ENCODE measurements at regions not wholly inside any gene's neighbourhood (a gene's known extent, or its start where the extent isn't known, plus 50 kb on each side); places are given as distances from the start of the nearest gene placed in this dataset.
A peak's percentile ranks its signal among the peaks of the same experiment; 100 is the strongest.

DNA sequence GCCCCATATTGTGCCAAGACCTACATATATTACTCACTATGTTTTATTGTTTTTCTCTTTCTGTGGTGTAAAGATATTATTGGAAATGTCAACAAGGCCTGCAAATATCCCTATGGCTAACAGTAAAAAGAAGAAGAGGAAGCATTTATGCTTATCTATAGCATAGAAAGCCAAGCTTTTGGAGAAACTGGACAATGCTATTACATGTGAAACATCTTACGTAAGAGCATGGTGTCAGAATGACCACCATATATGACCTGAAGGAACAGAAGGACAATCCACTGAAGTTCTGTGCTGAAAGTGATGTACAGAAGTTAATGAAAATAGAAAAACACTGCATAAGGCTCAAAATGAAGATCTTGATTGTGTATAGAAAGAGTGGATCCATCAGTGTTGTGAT, 145.2 kb downstream of the KCTD12 start:
- TF ChIP-seq PAX5 (IDR thresholded peaks at IDR 0.05; ENCODE audit: insufficient read depth, low read length, severe bottlenecking) (no peak), POLR2AphosphoS5 (IDR thresholded peaks at IDR 0.05; ENCODE audit: low read depth, low read length) (no peak), POLR2A (IDR thresholded peaks at IDR 0.05; ENCODE audit: low read depth, low read length) (no peak), TAF1 (IDR thresholded peaks at IDR 0.05; ENCODE audit: low read depth, low read length) (no peak), SPI1 (IDR thresholded peaks at IDR 0.05; ENCODE audit: low read depth, low read length) (no peak), POU2F2 (IDR thresholded peaks at IDR 0.05; ENCODE audit: low read depth, low read length) (no peak)
- no peak for DNase-seq (ENCODE audit: insufficient read length, low spot score)
- no peak for FAIRE-seq

DNA sequence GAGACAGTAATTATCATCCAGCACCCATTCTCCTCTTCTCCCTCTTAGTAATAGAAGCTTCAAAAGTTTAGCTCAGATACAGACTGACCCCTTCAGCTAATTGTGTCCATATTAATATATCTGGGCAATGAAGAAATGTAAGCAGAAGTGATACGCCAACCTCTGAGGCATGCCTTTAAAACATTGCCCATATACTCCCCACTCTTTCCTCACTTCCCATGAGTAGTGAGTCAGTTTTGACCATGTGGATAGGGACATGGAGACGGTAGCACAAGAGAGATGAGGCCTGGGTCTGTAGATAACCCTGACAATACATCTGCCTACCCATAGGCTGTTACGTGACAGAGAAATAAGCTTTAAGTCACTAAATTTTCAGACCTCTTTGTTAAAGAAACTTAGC, 147.6 kb downstream of the KCTD12 start:
- no peak for TF ChIP-seq POLR2A (IDR thresholded peaks at IDR 0.05; ENCODE audit: low read depth, low read length)
- TF ChIP-seq SPI1 (IDR thresholded peaks at IDR 0.05; ENCODE audit: low read depth, low read length), result no peak
- TF ChIP-seq POU2F2 (IDR thresholded peaks at IDR 0.05; ENCODE audit: low read depth, low read length), result no peak
- FAIRE-seq (no peak), DNase-seq (ENCODE audit: insufficient read length, low spot score) (no peak)

DNA sequence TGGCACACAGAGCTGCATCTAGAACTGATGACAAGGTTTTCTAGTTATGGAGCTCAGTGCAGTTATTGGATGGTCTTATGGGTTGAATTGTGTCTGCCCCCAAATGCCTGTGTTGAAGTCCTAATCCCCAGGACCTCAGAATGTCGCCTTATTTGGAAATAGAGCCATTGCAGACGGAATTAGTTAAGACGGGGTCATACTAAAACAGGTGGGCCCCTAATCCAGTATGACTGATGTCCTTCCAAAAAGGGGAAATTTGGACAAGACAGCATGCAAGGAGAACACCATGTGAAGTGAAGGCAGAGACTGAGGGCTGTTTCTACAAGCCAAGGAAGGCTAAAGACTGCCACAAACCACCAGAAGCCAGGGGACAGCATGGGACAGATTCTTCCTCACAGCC, 148.7 kb downstream of the KCTD12 start:
- FAIRE-seq, result no peak
- DNase-seq (ENCODE audit: insufficient read length, low spot score), result no peak
- no peak for TF ChIP-seq POLR2AphosphoS5 (IDR thresholded peaks at IDR 0.05; ENCODE audit: low read depth, low read length)
- TF ChIP-seq PAX5 (IDR thresholded peaks at IDR 0.05; ENCODE audit: insufficient read depth, low read length, severe bottlenecking), result no peak
- no peak for TF ChIP-seq TAF1 (IDR thresholded peaks at IDR 0.05; ENCODE audit: low read depth, low read length)
- no peak for TF ChIP-seq POLR2A (IDR thresholded peaks at IDR 0.05; ENCODE audit: low read depth, low read length)
- TF ChIP-seq SPI1 (IDR thresholded peaks at IDR 0.05; ENCODE audit: low read depth, low read length), result no peak
- no peak for TF ChIP-seq POU2F2 (IDR thresholded peaks at IDR 0.05; ENCODE audit: low read depth, low read length)

DNA sequence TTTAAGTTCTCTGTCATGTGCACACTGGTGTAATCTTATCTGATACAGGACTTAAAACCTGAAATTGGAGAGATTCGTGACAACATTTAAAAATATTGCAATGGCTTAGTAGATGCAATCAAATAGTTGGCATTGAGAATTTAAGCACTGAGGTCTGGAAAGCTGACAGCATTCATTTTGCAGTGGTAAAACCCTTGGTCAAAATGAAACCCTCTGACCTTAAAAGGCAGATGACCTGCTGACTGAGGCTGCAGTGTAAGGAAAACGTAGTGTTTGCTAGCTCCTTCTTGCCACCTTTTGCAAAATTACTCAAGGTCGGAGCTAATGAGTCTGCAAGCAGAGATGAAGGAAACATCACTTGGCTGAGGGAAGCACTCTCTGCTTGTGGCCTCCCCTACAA, 150.6 kb downstream of the KCTD12 start:
- DNase-seq (ENCODE audit: insufficient read length, low spot score) (no peak), FAIRE-seq (peak; percentile 83)
- TF ChIP-seq POLR2A (IDR thresholded peaks at IDR 0.05; ENCODE audit: low read depth, low read length) (no peak), PAX5 (IDR thresholded peaks at IDR 0.05; ENCODE audit: insufficient read depth, low read length, severe bottlenecking) (no peak), POU2F2 (IDR thresholded peaks at IDR 0.05; ENCODE audit: low read depth, low read length) (no peak), SPI1 (IDR thresholded peaks at IDR 0.05; ENCODE audit: low read depth, low read length) (no peak)

DNA sequence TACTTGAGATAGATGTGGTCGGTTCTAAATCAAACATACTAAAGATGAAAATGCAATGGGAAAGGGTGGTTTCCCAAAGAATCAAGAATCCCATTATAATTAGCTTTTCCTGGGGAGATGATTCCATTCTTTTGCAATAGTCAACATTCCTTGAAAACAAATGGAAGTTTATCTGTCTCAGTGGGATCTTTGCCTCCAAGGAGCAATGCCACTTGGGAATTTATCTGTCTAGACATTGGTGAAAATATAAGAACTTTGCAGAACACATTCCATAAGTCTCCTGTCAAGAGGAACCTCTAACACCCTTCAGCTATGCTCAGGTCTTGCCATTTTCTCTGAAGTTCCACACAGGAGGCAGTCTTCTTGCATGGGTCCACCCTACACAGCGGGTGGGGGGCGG, 152.5 kb downstream of the KCTD12 start:
- FAIRE-seq (no peak), DNase-seq (ENCODE audit: insufficient read length, low spot score) (no peak)
- TF ChIP-seq POLR2AphosphoS5 (IDR thresholded peaks at IDR 0.05; ENCODE audit: low read depth, low read length) (no peak), TAF1 (IDR thresholded peaks at IDR 0.05; ENCODE audit: low read depth, low read length) (no peak), POU2F2 (IDR thresholded peaks at IDR 0.05; ENCODE audit: low read depth, low read length) (no peak), PAX5 (IDR thresholded peaks at IDR 0.05; ENCODE audit: insufficient read depth, low read length, severe bottlenecking) (no peak), POLR2A (IDR thresholded peaks at IDR 0.05; ENCODE audit: low read depth, low read length) (no peak), SPI1 (IDR thresholded peaks at IDR 0.05; ENCODE audit: low read depth, low read length) (no peak)

DNA sequence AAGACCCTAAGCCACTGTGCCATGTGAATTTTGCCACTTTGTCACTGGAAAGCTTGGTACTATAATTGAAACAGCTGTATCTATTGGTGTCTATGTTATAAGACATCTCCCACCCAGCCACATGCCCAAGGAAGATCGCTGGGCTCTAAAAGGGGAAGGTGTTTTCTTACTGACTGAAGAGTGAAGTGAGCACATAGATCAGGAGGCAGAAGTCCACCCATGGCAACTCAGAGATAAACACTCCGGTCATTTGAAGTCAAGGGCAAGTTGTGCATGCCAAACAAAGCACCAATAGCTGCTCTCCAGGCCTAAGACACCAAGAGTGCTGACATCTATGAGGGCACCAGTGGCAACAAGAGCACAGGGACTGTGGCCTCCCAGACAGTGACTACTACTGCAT, 153.8 kb downstream of the KCTD12 start:
- DNase-seq (ENCODE audit: insufficient read length, low spot score) (no peak), FAIRE-seq (no peak)
- TF ChIP-seq POLR2A (IDR thresholded peaks at IDR 0.05; ENCODE audit: low read depth, low read length), result no peak
- TF ChIP-seq POLR2AphosphoS5 (IDR thresholded peaks at IDR 0.05; ENCODE audit: low read depth, low read length), result no peak
- no peak for TF ChIP-seq TAF1 (IDR thresholded peaks at IDR 0.05; ENCODE audit: low read depth, low read length)
- TF ChIP-seq SPI1 (IDR thresholded peaks at IDR 0.05; ENCODE audit: low read depth, low read length), result no peak
- no peak for TF ChIP-seq PAX5 (IDR thresholded peaks at IDR 0.05; ENCODE audit: insufficient read depth, low read length, severe bottlenecking)
- no peak for TF ChIP-seq POU2F2 (IDR thresholded peaks at IDR 0.05; ENCODE audit: low read depth, low read length)

DNA sequence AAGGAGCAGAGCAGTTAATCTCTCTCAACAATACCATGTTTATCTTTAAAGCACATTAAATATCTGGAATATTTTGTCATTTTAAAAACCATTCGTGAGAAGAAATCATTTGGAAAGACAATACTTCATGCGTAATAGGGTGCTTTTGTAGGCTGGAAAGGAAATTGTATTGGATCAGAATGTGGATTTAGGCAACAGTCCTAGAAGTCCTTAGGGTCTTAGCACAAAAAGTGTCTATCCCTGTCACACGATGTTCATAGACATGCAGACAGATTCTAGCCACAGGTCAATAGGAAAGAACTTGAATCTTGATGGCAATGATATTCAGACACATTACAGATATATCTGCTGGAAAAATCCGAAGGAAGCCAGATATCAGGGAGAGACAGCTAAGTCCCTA, 156.0 kb downstream of the KCTD12 start:
- FAIRE-seq, result no peak
- DNase-seq (ENCODE audit: insufficient read length, low spot score), result no peak

DNA sequence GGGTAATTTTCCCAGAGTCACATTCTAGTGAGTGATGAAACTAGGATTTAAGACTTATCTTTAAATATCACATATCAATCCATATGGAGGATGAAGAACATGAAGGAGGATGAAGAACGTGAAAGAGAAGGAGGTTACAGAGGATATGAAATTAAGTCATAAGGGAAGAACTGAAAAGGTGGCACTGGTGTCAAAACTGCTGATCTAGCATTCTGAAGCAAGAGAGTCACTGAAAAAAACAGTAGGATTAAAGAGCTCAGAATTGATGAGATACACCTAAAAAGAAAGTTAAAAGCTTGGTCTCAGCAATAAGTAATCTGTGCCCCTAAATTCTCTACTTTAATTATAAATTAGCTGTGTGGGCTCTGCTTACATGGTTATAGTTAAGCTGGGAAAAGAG, 156.5 kb downstream of the KCTD12 start:
- TF ChIP-seq POLR2AphosphoS5 (IDR thresholded peaks at IDR 0.05; ENCODE audit: low read depth, low read length) (no peak), SPI1 (IDR thresholded peaks at IDR 0.05; ENCODE audit: low read depth, low read length) (no peak), POU2F2 (IDR thresholded peaks at IDR 0.05; ENCODE audit: low read depth, low read length) (no peak)
- no peak for FAIRE-seq

More for the DNA sequence above, 156.0 kb downstream of the KCTD12 start:
- TF ChIP-seq SPI1 (IDR thresholded peaks at IDR 0.05; ENCODE audit: low read depth, low read length), result no peak
- TF ChIP-seq POLR2AphosphoS5 (IDR thresholded peaks at IDR 0.05; ENCODE audit: low read depth, low read length), result no peak
- no peak for TF ChIP-seq POU2F2 (IDR thresholded peaks at IDR 0.05; ENCODE audit: low read depth, low read length)
- TF ChIP-seq TAF1 (IDR thresholded peaks at IDR 0.05; ENCODE audit: low read depth, low read length), result no peak
- TF ChIP-seq POLR2A (IDR thresholded peaks at IDR 0.05; ENCODE audit: low read depth, low read length), result no peak
- TF ChIP-seq PAX5 (IDR thresholded peaks at IDR 0.05; ENCODE audit: insufficient read depth, low read length, severe bottlenecking), result no peak

DNA sequence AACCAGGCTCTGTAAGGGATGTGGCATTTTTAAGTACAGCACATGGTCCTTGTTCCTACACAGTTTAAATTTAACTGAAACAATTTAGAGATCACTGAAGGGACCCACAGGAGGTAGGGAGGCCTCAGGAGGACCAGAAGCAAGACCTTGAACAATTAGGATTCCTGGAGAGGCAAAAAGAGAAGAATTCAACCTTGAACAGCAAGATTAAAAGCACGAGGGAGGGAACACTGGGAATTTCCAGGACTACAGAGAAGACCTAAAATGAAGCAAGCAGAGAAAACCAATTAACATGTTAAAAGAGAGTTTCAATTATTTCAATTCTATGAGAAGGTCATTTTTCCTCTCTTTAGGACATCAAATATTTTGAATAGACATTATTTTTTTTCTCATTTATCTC, 160.3 kb downstream of the KCTD12 start:
- no peak for DNase-seq (ENCODE audit: insufficient read length, low spot score)
- FAIRE-seq, result no peak
- TF ChIP-seq TAF1 (IDR thresholded peaks at IDR 0.05; ENCODE audit: low read depth, low read length), result no peak
- no peak for TF ChIP-seq POLR2A (IDR thresholded peaks at IDR 0.05; ENCODE audit: low read depth, low read length)
- TF ChIP-seq POLR2AphosphoS5 (IDR thresholded peaks at IDR 0.05; ENCODE audit: low read depth, low read length), result no peak
- no peak for TF ChIP-seq SPI1 (IDR thresholded peaks at IDR 0.05; ENCODE audit: low read depth, low read length)

More for the DNA sequence above, 156.5 kb downstream of the KCTD12 start:
- DNase-seq (ENCODE audit: insufficient read length, low spot score), result no peak

DNA sequence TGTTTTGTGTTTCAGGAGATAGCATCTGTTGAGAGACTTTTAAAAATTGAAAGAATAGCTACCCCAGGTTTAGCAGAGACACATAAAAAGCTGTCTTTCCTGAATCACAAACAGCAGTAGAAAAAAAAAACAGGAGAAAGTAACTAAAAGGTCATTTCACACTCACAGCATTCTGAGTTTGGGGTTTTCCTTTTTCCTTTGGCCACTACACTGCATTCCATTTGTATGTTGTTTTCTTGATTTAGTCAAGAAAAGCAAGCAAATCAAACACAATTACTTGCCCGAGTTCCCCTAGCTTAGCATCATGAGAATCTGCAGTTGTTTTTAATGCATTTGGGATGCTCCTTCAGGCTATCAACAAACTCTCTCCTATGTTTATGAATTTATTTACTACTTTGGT, 161.0 kb downstream of the KCTD12 start:
- no peak for TF ChIP-seq PAX5 (IDR thresholded peaks at IDR 0.05; ENCODE audit: insufficient read depth, low read length, severe bottlenecking)
- no peak for TF ChIP-seq POLR2A (IDR thresholded peaks at IDR 0.05; ENCODE audit: low read depth, low read length)
- TF ChIP-seq TAF1 (IDR thresholded peaks at IDR 0.05; ENCODE audit: low read depth, low read length), result no peak
- TF ChIP-seq SPI1 (IDR thresholded peaks at IDR 0.05; ENCODE audit: low read depth, low read length), result no peak
- no peak for TF ChIP-seq POU2F2 (IDR thresholded peaks at IDR 0.05; ENCODE audit: low read depth, low read length)
- TF ChIP-seq POLR2AphosphoS5 (IDR thresholded peaks at IDR 0.05; ENCODE audit: low read depth, low read length), result no peak
- DNase-seq (ENCODE audit: insufficient read length, low spot score), result no peak
- no peak for FAIRE-seq
